HG02885 (cell line): ENCODE measurements at regions not wholly inside any gene's neighbourhood (a gene's known extent, or its start where the extent isn't known, plus 50 kb on each side); places are given as distances from the start of the nearest gene placed in this dataset.

ENCODE experiments used
- ATAC-seq: cut with Tn5 transposase; IDR thresholded peaks from one replicate; pipeline ENCODE4 v1.9.1; 2021; ENCODE audit warnings: mild to moderate bottlenecking; ENCODE audit not compliant: unreplicated experiment, poor library complexity

DNA sequence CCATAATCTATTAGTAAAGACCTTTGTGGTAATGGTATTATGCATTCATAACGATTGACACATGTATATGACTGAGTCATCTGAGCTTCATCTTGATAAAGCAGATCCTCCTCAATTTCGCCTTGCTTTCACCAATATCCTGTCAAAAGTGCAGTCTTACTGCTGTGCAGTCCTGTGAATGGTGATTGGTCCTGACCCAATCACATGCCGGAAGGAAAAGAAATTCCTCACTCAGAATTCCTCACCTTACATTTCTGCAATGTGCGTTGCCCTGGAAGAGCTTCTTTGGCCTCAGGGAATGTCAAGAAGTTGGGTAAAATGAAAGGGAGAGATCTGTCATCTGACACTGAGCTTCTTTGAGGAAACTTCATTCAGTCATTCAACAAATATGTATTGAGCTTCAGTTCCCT lies 121.0 kb upstream of the TSPAN2 start:
- ATAC-seq, result no peak

DNA sequence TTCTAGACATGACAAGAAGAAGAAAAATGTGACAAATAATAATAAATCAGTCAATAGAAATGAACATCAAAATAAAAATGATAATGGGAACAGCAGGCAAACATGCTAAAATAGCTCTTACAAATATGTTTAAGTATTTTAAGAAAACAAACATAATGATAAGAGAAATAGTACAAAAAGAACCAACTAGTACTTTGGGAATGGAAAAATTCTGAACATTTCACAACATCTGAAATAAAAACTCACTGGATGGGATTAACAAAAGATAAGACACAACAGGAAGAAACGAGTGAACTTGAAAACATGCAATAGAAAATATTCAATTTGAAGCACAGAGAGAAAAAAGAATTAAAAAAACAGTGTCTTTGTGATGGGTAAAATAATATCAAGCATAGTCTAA lies 115.2 kb upstream of the TSPAN2 start:
- ATAC-seq, result no peak

DNA sequence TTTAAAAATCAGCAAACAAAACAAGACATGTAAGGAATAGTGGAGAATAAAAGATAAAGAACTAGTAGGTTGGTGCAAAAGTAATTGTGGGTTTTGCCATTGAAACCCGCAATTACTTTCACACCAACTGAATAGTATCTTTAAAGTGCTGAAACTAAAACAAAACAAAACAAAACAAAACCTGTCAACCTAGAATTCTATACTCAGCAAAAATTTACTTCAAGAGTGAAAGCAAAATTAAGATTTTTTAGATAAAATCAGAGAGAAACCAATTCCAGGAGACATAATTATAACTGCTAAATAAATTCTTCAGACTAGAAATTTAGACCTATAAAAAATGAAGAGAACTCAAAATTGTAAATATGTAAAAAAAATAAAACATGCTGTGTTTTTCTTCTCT lies 114.0 kb upstream of the TSPAN2 start:
- no peak for ATAC-seq

DNA sequence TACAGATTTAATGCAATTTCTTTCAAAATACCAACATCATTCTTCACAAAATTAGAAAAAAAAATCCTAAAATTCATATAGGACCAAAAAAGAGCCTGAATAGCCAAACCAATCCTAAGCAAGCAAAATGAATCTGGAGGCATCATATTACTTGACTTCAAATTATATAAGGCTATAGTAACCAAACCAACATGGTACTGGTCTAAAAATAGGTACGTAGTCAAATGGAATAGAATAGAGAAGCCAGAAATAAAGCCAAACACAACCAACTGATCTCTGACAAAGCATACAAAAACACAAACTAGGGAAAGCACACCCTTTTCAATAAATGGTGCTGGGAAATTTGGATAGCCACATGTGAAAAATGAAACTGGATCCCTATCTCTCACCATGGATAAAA lies 112.3 kb upstream of the TSPAN2 start:
- no peak for ATAC-seq

DNA sequence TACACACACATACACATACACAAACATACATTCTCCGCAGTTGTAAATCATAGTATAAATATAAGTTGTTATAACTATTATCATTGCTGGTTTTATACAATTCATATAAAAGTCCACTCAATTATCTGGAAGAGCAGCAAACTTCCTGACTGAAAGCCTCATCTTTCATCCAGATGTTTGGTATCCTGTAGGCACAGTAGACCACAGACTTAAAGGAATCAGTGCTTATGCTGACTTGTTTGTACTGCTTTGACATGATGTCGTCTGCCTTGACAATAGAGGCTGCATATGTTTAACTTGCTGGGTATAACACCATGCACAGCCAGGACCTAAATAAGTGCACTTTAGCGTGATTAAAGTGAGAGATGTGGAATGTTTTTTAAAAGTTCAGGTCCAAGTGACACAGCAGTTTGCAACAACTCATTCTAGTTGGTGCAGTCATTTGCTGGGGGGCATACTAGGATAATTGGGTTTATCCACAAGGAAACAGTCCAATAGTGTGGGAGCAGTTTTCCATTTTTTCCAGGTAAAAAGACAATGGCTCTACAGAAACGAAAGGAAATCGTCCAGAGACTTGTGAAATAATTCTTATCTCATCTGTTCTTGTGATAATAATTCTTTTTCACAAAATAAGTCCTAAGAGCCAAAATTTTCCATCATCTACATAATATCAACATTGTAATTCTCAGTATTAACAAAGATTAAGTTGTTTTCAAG lies 110.3 kb upstream of the TSPAN2 start:
- ATAC-seq, result no peak

DNA sequence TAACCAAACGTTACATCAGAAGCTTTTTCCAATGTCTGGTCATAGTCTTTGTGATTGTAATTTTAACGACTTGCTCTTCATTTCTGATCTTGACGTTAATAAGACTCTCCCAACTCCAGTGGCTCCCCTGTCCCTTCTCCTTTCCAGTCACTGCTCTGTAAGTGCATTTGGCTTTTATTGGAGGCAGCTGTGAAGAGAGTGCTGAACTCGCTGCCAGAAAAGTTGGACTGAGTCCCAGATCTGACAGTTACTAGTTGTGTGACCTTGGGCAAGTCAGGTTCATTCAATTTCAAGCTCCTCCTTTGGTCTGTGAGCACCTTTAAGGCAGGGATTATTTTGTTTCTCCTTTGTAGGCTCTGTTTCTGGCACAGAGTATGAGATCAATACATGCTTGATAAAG lies 109.6 kb upstream of the TSPAN2 start:
- ATAC-seq, result no peak

DNA sequence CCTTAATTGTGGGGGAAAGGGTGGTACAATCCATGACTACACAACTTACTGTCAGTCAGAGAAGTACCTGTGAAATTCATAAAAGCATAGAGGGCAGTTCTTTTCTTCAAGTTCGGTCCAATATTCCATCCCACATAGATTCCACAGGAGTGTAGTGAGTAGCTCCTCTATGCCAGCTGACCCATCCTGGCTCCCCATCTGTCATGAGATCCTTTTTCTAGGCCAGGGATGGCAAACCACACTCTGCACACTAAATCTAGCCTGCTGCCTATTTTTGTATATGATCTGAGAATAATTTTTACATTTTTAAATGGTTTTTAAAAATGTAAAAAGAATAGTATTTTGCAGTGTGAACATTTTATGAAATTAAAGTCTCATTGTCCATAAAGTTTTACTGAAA lies 107.0 kb upstream of the TSPAN2 start:
- no peak for ATAC-seq

DNA sequence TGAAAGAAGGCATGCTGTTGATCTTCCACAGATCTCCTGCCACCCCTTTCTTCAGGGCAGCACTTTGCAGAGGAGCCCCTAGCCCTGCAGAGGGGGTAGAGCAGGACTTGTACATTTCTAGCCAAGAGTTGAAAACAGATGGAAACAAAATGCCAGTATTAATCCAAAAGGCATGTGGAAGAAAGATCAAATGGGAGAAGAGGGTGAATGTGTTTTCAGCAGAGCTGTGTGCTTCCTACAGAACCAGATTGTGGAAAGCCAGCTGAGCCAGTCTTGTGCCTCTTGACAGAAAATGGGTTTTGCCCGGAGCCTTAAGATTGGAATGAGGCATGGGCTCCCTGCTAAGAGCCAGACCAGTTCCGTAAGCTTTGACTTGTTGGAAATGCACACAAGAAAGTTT lies 105.2 kb upstream of the TSPAN2 start:
- ATAC-seq, result no peak

DNA sequence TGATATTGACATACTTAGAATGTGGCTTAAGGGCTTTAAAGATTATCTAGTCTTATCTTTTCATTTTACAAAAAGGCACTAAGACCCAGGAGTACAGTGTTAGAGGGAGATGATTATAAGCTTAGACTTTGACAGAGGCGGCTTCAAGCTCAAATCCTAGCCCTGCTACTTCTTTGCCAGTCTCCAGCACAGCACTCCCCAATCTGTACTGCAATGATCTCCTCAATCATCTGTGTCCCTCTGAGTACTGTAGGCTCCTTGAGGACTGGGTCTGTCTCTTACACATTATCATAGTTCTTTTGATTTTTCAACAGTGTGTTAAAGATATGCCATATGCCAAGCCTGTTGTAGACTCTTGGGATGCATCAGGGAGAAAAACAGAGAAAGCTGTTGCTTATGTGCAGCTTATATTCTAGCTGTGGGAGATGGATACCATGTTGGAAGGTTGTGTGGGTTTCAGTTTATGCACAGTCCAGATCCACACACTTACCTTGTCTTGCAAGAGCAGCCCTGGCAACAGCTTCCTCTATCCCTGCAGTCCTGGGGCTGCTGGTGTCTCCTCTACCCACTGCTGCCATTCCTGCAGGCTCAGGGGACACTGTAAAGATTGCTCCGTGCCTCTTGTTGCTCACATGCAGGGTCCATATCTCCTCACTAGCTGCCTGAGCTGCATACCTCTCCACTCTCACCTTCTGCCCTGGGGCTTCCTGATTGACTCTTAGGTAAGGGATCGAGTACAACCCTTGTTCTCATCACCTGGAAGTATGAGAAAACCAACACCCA lies 103.9 kb upstream of the TSPAN2 start:
- no peak for ATAC-seq

DNA sequence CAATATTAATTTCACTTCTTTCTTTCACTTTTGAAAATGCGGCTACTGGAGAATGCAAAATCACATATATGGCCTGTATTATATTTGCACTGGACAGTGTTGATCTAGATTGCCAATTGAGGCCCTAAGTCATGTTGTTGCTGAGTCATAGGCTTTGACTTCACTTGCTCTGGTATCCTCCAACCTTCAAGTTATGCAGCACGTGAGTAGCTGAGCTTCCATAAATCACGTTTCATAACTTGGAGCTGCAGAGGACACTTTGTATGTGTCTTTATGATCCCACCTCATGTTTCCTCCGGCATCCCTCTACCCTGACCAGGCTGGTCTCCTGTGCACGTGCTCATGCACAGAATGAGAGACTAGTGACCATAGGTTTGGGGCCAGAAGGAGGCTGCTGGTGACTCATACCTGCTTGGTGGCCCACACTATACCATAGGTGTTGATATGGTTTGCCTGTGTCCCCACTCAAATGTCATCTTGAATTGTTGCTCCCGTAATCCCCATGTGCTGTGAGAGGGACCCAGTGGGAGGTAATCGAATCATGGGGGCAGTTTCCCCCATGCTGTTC lies 103.0 kb upstream of the TSPAN2 start:
- ATAC-seq, result no peak

DNA sequence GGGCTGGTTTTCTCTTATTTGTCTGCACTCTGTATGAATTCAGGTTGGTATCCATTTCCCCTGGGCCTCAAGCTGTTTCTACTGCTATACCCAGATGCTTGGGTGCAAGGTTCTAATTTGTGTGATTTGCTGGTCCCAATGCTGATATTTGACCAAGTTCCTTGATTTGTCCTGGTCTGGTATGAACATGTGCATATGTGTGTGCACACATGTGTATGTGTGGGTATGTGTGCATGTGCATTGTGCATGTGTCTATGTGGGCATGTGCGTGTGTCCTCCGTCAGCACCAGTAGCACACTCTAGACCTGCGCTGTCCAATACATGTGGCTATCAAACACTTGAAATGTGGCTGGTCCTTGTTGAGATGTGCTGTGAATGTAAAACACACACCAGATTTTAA lies 102.4 kb upstream of the TSPAN2 start:
- ATAC-seq, result no peak

DNA sequence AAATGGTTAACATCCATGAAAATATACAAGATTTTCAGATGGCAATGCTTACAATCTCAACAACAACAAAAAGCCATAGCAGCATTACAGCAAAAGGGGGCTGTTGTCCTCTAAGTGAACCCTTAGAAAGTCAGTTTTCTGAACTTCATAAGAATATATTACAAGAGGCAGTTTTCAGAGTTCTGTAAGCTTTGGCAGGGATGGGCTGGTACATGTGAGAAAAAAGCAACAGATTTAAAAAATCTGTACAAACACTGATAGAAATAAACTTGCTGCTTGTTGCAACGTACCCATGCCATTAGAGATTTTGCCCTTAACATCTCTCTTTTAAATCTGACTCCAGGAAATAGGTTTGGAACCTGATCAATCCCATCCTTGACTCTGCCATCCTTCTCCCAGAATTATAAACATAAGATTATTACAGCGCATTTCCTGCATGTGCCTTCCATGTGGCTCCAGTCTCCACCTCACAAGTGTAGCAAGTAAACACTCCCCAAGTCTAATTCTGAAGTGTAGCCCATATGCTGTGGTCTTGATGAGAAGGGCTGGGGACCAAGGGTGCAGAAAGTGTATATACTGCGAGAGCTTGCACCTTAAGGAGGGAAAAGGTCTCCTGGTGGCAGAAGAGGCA lies 101.4 kb upstream of the TSPAN2 start:
- ATAC-seq, result no peak

DNA sequence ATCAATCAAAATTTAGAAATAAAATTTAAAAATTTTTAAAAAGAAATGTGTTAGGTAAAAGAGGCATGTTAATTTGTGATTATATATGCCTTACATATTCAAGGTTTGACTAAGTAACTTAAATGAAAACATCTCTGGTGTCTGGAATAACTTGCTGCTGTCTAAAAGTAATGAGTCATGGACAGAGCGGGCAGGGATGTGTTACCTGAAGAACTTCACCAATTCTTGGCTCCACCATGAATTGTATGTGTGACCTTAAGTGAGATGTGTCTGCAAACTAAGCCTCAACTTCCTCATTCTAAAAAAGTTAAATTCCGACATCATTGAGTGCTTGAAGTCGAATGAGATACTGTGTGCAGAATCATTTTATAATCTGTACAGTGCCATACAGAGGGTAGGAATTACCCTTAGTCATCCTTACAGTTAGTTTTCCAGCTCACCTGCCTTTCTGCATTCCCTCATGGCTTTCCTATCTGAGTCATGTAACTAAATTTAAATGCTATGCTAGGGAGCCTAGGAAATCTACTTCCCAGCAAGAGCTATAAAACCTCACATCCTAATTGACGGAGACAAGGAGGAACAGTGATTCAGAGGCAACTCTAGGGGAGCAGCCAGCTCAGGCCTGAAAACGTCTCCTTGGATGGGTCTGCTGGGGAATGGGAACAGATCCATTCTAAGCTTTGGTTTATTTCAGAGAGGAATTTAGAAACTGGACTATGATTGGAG lies 100.7 kb upstream of the TSPAN2 start:
- no peak for ATAC-seq

DNA sequence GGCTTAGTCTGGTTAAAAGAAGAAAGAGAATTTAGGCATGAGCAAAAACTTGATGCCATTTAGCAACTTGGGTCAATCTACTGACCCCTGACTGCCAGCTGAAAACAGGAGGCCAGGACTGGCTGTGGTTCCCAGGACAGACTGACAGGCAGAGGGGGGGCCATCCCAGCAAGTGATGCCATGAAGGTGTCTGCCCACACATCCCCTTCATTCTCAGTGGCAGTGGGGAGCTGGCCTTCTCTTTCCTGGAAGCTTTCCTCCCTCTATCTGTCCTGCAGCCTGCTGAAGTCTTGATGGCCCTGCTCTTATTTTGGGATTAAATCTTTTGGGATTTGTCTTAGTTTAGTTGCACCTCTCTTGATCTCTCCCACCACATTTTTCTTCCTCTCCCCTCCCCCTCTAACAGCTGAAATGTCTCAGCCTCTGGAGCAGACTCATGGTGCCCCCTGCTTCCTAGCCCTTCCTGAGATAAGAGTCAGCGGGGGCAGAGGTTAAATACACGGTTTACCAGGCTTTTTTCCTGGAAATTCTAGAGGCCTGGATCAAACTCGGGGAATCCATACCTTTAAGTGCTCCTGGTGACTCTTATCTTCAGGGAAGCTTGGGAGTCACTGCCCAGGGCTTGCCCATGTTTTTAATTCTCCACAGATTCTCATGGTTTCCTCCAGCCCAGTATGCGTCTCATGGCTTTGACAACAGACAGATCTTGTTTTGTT lies 99.5 kb upstream of the TSPAN2 start:
- ATAC-seq, result no peak

DNA sequence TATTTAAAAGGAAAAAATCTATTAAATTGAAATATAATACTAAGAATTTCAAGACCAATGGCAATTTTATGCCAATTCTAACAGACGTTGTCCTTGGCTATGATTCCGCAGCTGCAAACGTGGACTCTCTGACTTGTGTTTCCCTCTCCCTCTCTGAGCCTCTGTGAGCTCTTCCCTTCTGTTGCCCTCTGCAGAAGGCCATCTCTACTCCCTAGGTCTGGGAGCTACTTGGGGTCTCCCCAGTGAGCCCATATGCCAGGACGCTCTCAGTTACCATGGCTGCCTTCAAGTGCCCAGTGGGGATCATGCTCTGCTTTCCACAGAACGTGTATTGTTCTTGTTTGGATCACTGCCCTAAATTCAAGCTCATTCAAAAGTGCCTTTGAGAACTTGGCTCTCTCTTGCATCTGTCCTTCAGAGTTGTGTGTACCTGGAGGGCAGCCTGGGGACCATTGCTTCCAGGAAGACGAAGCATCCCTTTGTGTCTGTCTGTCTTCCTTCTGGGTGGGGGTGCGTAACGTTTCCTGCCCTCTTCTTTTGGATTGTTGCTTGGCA lies 97.5 kb upstream of the TSPAN2 start:
- ATAC-seq, result no peak

DNA sequence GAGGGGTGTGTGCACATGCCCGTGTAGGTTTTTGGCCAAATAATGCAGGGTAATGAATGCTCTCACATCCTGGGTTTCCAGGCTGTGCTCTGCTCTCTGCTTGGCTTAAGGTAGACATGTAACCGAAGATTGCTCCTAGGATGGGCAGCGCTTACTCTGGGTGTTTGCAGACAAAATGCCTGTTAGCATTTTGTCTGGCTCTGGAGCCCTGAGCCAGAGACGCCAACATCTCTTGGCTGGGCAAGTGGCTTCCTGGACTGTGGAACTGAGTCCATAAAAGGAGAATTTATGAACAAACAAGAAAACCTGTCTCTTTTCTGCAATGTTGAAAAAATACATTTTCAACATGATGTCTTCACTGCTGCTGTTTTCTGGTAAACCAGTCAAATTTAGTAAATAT lies 96.0 kb upstream of the TSPAN2 start:
- no peak for ATAC-seq

DNA sequence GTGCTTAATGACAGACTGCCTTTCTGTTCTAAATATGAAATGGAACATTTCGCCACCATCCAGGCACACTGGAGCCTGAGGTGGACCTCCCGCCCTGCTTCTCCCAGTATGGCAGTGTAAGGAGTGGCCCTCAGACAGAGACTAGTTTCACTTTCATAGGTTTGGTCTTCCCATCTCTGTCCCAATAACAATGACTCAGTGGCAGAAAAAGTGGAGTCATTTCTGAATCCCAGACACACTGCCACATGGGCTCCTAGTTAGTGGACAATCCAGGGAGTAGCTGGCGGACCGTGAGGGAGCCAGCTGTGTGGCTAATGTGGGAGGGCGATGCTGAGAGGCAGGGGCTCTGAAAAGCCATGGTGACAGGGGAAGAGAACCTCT lies 95.6 kb upstream of the TSPAN2 start:
- ATAC-seq, result peak; percentile 29

DNA sequence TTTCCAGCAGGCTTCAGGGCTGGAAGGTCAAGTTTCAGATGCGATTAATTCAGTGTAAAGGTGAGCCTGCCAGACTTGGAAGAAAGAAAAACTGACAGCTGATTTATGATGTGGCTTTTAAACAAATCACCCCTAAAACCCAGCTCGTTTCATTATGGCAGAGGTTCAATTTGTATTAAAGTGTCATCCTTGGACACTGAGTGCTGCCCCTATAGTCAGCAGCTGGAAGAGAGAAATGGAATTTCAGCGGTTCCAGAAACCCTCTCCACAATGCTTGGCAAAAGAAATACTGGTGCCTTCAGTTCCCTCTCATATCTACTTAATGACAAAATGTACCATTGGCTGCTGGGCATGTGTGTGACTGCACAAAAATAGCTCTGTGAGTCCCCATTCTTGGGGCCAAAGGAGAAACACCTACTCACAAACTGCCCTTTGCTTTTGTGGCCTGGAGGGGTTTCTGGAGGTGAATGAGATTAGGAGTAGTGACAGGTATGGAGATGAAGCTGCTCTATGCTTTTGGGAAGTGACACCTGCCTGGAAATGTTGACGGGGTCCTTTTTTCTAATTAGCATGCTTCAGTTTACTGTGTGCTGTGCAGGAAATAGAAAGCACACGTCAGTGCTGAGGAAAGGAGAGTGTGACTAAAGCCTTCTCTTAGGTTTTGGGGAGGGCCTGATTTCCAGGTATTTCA lies 95.1 kb upstream of the TSPAN2 start:
- peak; percentile 79 for ATAC-seq

DNA sequence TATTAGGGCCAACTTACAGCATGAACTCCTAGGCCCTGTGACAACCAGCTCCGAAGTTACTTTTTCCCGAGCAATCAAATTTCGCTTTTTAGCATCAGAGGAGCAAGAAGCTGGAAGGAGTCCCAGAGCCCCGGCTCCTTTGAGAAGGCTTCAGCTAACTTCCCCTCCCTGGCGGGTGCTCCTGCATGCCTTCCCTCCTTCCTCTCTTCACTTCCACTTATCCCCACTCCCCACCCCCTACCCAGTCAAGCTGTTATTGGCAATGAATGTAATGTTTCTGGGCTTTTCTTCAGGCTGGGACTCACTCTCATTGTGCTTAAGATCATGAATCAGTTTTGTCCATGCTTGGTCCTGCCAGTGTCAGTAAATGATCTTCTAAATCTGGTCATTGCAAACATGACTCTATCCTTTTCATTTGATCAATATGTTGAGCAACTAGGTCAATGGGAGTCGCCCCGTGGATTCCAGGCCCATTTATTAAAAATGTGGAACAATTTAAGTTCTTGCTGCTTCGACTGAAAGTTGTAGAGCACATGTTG lies 94.5 kb upstream of the TSPAN2 start:
- ATAC-seq, result no peak
